ENCODE measurements at regions not wholly inside any gene's neighbourhood (a gene's known extent, or its start where the extent isn't known, plus 50 kb on each side); places are given as distances from the start of the nearest gene placed in this dataset.
"Not testable (repeated sequence)": the region's sequence is repeated elsewhere in the genome, so short reads cannot be mapped to it uniquely, and the experiment has no call there.

DNA sequence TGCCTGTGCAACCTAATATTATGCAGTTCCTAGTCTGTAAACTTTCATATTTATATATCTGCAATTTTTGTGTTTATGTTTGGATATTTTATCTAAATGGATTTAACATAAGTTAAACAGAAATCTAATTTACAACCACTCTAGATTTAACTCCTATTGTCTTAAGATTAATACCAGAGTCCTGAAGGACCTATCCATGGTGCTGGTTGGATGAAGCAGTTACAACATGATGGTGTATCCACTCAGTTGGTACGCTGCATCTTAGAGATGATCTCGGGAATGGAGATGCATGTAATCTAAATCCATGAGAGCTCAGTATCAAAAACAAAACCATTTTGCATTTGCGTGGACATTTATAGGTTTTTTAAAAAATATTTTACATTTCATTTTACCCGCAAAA, 745.9 kb upstream of the SLC8A1 start:
- TF ChIP-seq, protein P1, sequence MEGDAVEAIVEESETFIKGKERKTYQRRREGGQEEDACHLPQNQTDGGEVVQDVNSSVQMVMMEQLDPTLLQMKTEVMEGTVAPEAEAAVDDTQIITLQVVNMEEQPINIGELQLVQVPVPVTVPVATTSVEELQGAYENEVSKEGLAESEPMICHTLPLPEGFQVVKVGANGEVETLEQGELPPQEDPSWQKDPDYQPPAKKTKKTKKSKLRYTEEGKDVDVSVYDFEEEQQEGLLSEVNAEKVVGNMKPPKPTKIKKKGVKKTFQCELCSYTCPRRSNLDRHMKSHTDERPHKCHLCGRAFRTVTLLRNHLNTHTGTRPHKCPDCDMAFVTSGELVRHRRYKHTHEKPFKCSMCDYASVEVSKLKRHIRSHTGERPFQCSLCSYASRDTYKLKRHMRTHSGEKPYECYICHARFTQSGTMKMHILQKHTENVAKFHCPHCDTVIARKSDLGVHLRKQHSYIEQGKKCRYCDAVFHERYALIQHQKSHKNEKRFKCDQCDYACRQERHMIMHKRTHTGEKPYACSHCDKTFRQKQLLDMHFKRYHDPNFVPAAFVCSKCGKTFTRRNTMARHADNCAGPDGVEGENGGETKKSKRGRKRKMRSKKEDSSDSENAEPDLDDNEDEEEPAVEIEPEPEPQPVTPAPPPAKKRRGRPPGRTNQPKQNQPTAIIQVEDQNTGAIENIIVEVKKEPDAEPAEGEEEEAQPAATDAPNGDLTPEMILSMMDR (IDR thresholded peaks at IDR 0.05; ENCODE audit: insufficient read depth, low read depth, low read length), result no peak
- no peak overlapping the region for H3K4me3 ChIP-seq (ENCODE audit: low read depth, low read length)
- DNase-seq (ENCODE audit: low read depth), result no peak

GRCh38 chr2:41199334-41199733, 747.4 kb upstream of the SLC8A1 start:
- TF ChIP-seq, protein P1 (IDR thresholded peaks at IDR 0.05; ENCODE audit: insufficient read depth, low read depth, low read length), result no peak
- no peak overlapping the region for H3K4me3 ChIP-seq (ENCODE audit: low read depth, low read length)
- no peak for DNase-seq (ENCODE audit: low read depth)

DNA sequence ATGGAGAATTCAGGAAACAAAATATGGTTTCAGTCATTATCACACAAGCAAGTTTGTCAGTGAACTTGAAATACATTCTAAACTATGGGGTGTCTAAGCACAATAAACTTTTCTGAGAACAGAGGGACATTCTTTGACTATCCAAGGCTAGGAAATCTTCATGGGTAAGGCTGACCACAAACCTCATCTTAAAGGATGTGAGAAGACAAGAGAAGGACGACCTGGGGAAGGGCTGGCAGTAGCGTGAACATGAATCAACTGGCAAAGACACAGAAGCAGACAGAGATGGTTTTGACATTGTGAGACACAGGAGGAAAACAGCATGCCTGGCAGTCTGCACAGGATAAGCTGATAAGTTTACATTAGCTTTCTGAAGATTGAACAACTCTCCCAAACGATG, 752.4 kb upstream of the SLC8A1 start:
- DNase-seq (ENCODE audit: low read depth), result no peak
- H3K4me3 ChIP-seq (ENCODE audit: low read depth, low read length), result no peak overlapping the region
- TF ChIP-seq, protein P1 (IDR thresholded peaks at IDR 0.05; ENCODE audit: insufficient read depth, low read depth, low read length), result no peak

GRCh38 chr2:41206004-41206403, 754.1 kb upstream of the SLC8A1 start:
- DNase-seq (ENCODE audit: low read depth), result no peak
- TF ChIP-seq, protein P1 (IDR thresholded peaks at IDR 0.05; ENCODE audit: insufficient read depth, low read depth, low read length), result no peak
- H3K4me3 ChIP-seq (ENCODE audit: low read depth, low read length), result no peak overlapping the region

- no peak for DNase-seq (ENCODE audit: low read depth)
- H3K4me3 ChIP-seq (ENCODE audit: low read depth, low read length), result no peak overlapping the region
- TF ChIP-seq, protein P1 (IDR thresholded peaks at IDR 0.05; ENCODE audit: insufficient read depth, low read depth, low read length), result no peak
Observed at GRCh38 chr2:41207578-41207977, 755.7 kb upstream of the SLC8A1 start.

DNA sequence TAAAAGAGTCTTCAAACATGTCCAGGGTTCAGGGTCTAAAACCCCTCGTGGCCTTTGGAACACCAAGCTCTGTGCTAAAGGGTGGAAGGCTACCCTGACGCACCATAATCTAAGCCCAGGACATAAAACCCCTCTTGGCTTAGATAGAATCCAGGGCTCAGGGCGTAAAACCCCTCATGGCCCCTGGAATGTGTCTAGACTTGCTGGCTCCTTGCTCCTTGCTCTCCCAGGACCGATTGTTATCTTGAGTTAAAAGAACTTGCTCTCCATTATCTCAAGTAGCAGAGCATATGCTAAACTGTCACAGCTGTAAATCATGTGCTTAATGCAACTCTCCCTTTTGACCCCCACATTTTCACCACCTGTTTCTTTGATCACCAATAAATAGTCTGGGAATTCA, 758.1 kb upstream of the SLC8A1 start:
- not testable (repeated sequence) for H3K4me3 ChIP-seq (ENCODE audit: low read depth, low read length); DNase-seq (ENCODE audit: low read depth)

DNA sequence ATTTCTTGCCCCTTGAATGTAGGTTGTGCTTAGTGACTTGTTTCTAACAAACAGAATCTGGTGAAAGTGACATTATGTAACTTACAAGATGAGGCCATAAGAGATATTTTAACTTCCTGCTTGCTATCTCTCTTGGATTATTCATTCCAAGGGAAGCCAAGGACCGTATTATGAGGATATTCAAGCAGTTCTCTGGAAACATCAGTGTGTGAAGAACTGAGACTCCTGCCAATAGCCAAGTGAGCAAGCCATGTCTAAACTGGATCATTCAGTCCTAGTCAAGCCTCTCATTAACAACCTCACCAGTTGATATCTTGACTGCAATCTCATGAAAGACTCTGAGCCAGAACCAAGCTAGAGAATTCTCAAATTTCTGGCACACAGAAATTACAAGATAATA, 765.1 kb upstream of the SLC8A1 start:
- DNase-seq (ENCODE audit: low read depth), result no peak

More for the DNA sequence above, 765.1 kb upstream of the SLC8A1 start:
- TF ChIP-seq, protein P1 (IDR thresholded peaks at IDR 0.05; ENCODE audit: insufficient read depth, low read depth, low read length), result no peak
- H3K4me3 ChIP-seq (ENCODE audit: low read depth, low read length), result no peak overlapping the region

All from fibroblast of villous mesenchyme (primary cell).